OCI-LY3 (cell line): ENCODE measurements at regions not wholly inside any gene's neighbourhood (a gene's known extent, or its start where the extent isn't known, plus 50 kb on each side); places are given as distances from the start of the nearest gene placed in this dataset.

ENCODE experiments used
- CTCF ChIP-seq: fragments of 200-600, 300-600 bp; sonication (generic); IDR thresholded peaks from 2 replicates; pipeline ENCODE4 v1.5.1; 2014; ENCODE audit warnings: antibody characterized with exemption, low read length, low read depth
- EZH2phosphoT487 ChIP-seq: fragments of 200-600 bp; shearing (Covaris generic); IDR thresholded peaks from 2 replicates; pipeline ENCODE4 v1.6.1; 2018; ENCODE audit warnings: antibody characterized with exemption, mixed run types, low read depth

GRCh38 chr18:60448487-60449267, 76.1 kb upstream of the MC4R start:
- TF ChIP-seq CTCF (no peak), EZH2phosphoT487 (no peak)
